ENCODE measurements at regions not wholly inside any gene's neighbourhood (a gene's known extent, or its start where the extent isn't known, plus 50 kb on each side); places are given as distances from the start of the nearest gene placed in this dataset.

DNA sequence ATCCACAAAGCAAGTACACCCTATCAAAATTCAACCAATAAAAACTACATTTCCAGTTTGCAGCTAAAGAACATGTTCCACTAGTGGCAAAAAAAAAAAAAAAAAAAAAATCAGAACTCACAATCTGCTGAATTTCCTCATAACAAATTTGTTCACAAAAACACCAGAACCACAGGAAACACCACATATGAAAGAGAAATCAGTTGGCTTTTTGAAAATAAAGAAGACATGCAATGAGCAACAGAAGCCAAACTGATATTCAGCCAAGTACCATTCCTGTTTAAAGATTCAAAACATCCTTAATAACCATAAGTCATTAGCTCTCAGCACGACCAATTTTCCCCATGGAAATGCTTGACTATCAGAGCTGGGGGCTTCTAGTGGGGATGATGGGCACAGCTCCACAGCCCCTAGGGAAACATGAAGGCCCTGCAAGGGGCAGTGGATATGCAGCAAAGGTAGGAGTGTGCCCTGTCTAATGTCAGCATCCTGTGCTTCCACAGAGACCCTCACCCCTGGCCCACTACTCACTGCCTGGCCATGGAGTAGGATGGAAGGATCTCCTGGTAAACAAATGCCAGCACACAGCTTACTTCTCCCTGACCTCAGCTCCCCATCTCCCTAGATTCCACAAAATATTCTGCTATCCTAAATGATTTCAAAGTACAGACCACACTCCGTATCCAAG lies 74.0 kb upstream of the DOCK9 start:
- Mint-ChIP-seq H3K27ac (no peak overlapping the region), H3K36me3 (ENCODE audit: insufficient read depth in 1 of 3, low read depth in 3 of 3) (no peaks in the 10 kb centered on the region), H3K4me3 (no peak overlapping the region), H3K9me3 (no peaks in the 10 kb centered on the region), H3K27me3 (ENCODE audit: low read depth) (no peaks in the 10 kb centered on the region), H3K4me1 (peaks cover 25 to 27% of the 10 kb centered on the region in 2 experiments)
- Histone ChIP-seq H2BK120ac (ENCODE audit: low read depth, low read length, poor library complexity, severe bottlenecking) (no peak overlapping the region), H3K9me3 (ENCODE audit: control insufficient read depth, low read depth, low read length) (no peaks in the 10 kb centered on the region), H3K27me3 (ENCODE audit: insufficient read depth, low read length) (no peaks in the 10 kb centered on the region), H3K18ac (ENCODE audit: insufficient read length, low read depth, low read length) (no peak overlapping the region), H3K23me2 (ENCODE audit: insufficient read length, low read depth, low read length, poor library complexity, severe bottlenecking) (no peaks in the 10 kb centered on the region), H3T11ph (ENCODE audit: low read length) (no peak overlapping the region), H2BK15ac (ENCODE audit: low read depth, low read length) (no peak overlapping the region), H4K20me1 (ENCODE audit: control insufficient read depth, insufficient read depth, insufficient read length) (no peaks in the 10 kb centered on the region), H3K23ac (ENCODE audit: insufficient read length, low read depth, low read length) (no peak overlapping the region), H3K79me1 (ENCODE audit: insufficient read depth, low read depth, low read length, poor library complexity, severe bottlenecking) (no peaks in the 10 kb centered on the region), H4K8ac (replicated peaks; ENCODE audit: insufficient read length, low read depth, low read length) (no peak overlapping the region), H4K5ac (ENCODE audit: insufficient read length, low read depth, low read length) (no peak overlapping the region), H2AFZ (ENCODE audit: low read length) (no peak overlapping the region), H3K79me2 (ENCODE audit: insufficient read depth, low read length) (no peaks in the 10 kb centered on the region), H3K4me1 (ENCODE audit: insufficient read depth, low read length) (peaks cover 4% of the 10 kb centered on the region; the same call in 1 of the 2 replicates), H3K27ac (ENCODE audit: insufficient read length, low read depth, low read length) (no peak overlapping the region), H2BK5ac (ENCODE audit: insufficient read length, low read length) (no peak overlapping the region), H2AK5ac (ENCODE audit: insufficient read length, low read length) (no peak overlapping the region), H2BK12ac (ENCODE audit: insufficient read length, low read depth, low read length) (no peak overlapping the region), H3K4me2 (ENCODE audit: insufficient read depth, insufficient read length, low read length) (no peak overlapping the region), H3K14ac (ENCODE audit: insufficient read depth, low read length) (no peak overlapping the region), H3K56ac (ENCODE audit: insufficient read length, low read depth, low read length) (no peak overlapping the region), H3K9ac (ENCODE audit: extremely low read depth, insufficient read length, low read length) (no peak overlapping the region), H3K4ac (ENCODE audit: low read depth, low read length) (no peak overlapping the region), H4K91ac (ENCODE audit: insufficient read length, low read depth, low read length) (no peak overlapping the region), H2BK20ac (ENCODE audit: low read depth, low read length, poor library complexity, severe bottlenecking) (no peak overlapping the region)
- DNase-seq: no peak
- TF ChIP-seq, protein P1, sequence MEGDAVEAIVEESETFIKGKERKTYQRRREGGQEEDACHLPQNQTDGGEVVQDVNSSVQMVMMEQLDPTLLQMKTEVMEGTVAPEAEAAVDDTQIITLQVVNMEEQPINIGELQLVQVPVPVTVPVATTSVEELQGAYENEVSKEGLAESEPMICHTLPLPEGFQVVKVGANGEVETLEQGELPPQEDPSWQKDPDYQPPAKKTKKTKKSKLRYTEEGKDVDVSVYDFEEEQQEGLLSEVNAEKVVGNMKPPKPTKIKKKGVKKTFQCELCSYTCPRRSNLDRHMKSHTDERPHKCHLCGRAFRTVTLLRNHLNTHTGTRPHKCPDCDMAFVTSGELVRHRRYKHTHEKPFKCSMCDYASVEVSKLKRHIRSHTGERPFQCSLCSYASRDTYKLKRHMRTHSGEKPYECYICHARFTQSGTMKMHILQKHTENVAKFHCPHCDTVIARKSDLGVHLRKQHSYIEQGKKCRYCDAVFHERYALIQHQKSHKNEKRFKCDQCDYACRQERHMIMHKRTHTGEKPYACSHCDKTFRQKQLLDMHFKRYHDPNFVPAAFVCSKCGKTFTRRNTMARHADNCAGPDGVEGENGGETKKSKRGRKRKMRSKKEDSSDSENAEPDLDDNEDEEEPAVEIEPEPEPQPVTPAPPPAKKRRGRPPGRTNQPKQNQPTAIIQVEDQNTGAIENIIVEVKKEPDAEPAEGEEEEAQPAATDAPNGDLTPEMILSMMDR (conservative IDR thresholded peaks at IDR 0.05): no peak
- no CpG with 5 or more reads among the region's 2 CpGs for WGBS (ENCODE audit: extremely low coverage, insufficient read length, low lambda C conversion rate)
